ENCODE measurements at regions not wholly inside any gene's neighbourhood (a gene's known extent, or its start where the extent isn't known, plus 50 kb on each side); places are given as distances from the start of the nearest gene placed in this dataset.

- TF ChIP-seq, protein P1, sequence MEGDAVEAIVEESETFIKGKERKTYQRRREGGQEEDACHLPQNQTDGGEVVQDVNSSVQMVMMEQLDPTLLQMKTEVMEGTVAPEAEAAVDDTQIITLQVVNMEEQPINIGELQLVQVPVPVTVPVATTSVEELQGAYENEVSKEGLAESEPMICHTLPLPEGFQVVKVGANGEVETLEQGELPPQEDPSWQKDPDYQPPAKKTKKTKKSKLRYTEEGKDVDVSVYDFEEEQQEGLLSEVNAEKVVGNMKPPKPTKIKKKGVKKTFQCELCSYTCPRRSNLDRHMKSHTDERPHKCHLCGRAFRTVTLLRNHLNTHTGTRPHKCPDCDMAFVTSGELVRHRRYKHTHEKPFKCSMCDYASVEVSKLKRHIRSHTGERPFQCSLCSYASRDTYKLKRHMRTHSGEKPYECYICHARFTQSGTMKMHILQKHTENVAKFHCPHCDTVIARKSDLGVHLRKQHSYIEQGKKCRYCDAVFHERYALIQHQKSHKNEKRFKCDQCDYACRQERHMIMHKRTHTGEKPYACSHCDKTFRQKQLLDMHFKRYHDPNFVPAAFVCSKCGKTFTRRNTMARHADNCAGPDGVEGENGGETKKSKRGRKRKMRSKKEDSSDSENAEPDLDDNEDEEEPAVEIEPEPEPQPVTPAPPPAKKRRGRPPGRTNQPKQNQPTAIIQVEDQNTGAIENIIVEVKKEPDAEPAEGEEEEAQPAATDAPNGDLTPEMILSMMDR (conservative IDR thresholded peaks at IDR 0.05; ENCODE audit: low read depth, low read length) = no peak
- no peak for TF ChIP-seq EZH2 (IDR thresholded peaks at IDR 0.05; ENCODE audit: borderline replicate concordance, low read depth, low read length, poor library complexity, severe bottlenecking)
These were observed 168.1 kb downstream of the AMY1C start for GRCh38 chr1:103917795-103918194.

Measured in A673 (cell line).